ENCODE measurements at regions not wholly inside any gene's neighbourhood (a gene's known extent, or its start where the extent isn't known, plus 50 kb on each side); places are given as distances from the start of the nearest gene placed in this dataset.
"Not testable (repeated sequence)": the region's sequence is repeated elsewhere in the genome, so short reads cannot be mapped to it uniquely, and the experiment has no call there.

DNA sequence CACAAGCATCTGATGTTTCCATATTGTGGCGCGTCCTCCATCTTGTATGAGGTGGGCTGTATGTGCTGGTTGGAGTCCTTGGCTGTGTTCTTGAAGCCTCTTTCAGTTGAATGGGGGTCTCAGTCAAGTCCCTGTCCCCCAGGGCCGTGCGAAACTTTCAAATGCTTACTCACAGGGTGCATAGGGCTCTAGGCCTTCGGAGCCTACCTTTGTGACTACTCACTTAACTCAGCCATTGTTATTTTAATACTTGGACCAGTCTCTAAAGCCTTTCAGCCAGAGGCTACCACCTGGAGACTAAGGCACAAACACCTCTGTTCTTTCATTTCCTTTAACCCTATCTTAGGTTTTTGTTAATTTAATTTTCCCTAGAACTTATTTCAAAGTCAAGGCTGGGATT lies 785.9 kb downstream of the GATA3 start:
- H3K4me1 ChIP-seq (ENCODE audit: insufficient read depth): no peaks in the 10 kb centered on the region
- TF ChIP-seq, protein P1, sequence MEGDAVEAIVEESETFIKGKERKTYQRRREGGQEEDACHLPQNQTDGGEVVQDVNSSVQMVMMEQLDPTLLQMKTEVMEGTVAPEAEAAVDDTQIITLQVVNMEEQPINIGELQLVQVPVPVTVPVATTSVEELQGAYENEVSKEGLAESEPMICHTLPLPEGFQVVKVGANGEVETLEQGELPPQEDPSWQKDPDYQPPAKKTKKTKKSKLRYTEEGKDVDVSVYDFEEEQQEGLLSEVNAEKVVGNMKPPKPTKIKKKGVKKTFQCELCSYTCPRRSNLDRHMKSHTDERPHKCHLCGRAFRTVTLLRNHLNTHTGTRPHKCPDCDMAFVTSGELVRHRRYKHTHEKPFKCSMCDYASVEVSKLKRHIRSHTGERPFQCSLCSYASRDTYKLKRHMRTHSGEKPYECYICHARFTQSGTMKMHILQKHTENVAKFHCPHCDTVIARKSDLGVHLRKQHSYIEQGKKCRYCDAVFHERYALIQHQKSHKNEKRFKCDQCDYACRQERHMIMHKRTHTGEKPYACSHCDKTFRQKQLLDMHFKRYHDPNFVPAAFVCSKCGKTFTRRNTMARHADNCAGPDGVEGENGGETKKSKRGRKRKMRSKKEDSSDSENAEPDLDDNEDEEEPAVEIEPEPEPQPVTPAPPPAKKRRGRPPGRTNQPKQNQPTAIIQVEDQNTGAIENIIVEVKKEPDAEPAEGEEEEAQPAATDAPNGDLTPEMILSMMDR (IDR thresholded peaks at IDR 0.05): no peak
- no peak for TF ChIP-seq POLR2A (IDR thresholded peaks at IDR 0.05)
- DNase-seq: no peak
- H3K9me3 ChIP-seq: no peaks in the 10 kb centered on the region
- H3K4me3 ChIP-seq: no peak overlapping the region
- 60 to 66% (median 65%) methylated on average over 5 of the region's 5 CpGs for WGBS, 3 donors
- no peak overlapping the region for H3K27ac ChIP-seq
- H3K36me3 ChIP-seq: no peaks in the 10 kb centered on the region
- intact Hi-C loops (cut with DNase I): no loop called here
- H3K27me3 ChIP-seq: no peaks in the 10 kb centered on the region

GRCh38 chr10:8844141-8844540 lies 789.7 kb downstream of the GATA3 start:
- intact Hi-C loops (cut with DNase I): no loop called here
- Histone ChIP-seq H3K36me3 (no peaks in the 10 kb centered on the region), H3K4me3 (no peak overlapping the region), H3K27ac (no peak overlapping the region), H3K27me3 (no peaks in the 10 kb centered on the region), H3K4me1 (ENCODE audit: insufficient read depth) (no peaks in the 10 kb centered on the region), H3K9me3 (no peaks in the 10 kb centered on the region)
- TF ChIP-seq POLR2A (IDR thresholded peaks at IDR 0.05): no peak
- TF ChIP-seq, protein P1 (IDR thresholded peaks at IDR 0.05): no peak
- no peak for TF ChIP-seq EP300 (IDR thresholded peaks at IDR 0.05)
- no peak for DNase-seq

DNA sequence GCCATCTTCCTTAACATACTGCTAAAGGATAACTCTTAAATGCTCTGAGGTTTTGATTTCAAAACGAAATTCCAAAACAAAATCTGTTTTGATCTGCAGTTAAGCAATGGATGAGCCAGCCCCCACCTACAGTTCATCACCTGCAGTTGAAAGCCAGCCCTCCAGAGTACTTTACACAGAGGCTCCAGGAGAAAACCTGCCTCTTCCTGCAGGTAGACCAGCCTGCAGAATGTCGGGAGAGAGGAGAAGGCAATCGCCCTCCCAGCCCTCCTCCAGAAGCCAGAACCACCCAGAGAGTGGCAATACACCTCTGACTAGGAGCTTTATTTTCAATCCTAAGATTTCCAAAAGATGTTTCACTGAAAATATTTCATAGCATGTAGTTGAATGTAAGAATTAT lies 798.1 kb downstream of the GATA3 start:
- Histone ChIP-seq H3K27ac (no peak overlapping the region), H3K36me3 (no peaks in the 10 kb centered on the region), H3K9me3 (no peaks in the 10 kb centered on the region), H3K4me3 (no peak overlapping the region), H3K27me3 (no peaks in the 10 kb centered on the region), H3K4me1 (ENCODE audit: insufficient read depth) (no peaks in the 10 kb centered on the region)
- TF ChIP-seq EP300 (IDR thresholded peaks at IDR 0.05): no peak
- no peak for TF ChIP-seq POLR2A (IDR thresholded peaks at IDR 0.05)
- TF ChIP-seq, protein P1 (IDR thresholded peaks at IDR 0.05): no peak
- 42 to 54% (median 48%) methylated on average over 3 of the region's 3 CpGs for WGBS, 3 donors
- intact Hi-C loops (cut with DNase I): no loop called here
- DNase-seq: no peak

- no peaks in the 10 kb centered on the region for H3K27me3 ChIP-seq
- DNase-seq: no peak
- H3K36me3 ChIP-seq: no peaks in the 10 kb centered on the region
- WGBS, 3 donors: 84 to 92% (median 89%) methylated on average over 7 of the region's 7 CpGs
- no peaks in the 10 kb centered on the region for H3K4me1 ChIP-seq (ENCODE audit: insufficient read depth)
- no peaks in the 10 kb centered on the region for H3K9me3 ChIP-seq
- no peak overlapping the region for H3K27ac ChIP-seq
- no peak for TF ChIP-seq EP300 (IDR thresholded peaks at IDR 0.05)
- TF ChIP-seq, protein P1 (IDR thresholded peaks at IDR 0.05): no peak
- TF ChIP-seq POLR2A (IDR thresholded peaks at IDR 0.05): no peak
- intact Hi-C loops (cut with DNase I): no loop called here
- H3K4me3 ChIP-seq: no peak overlapping the region
These were observed 798.6 kb downstream of the GATA3 start for GRCh38 chr10:8853048-8853447.

DNA sequence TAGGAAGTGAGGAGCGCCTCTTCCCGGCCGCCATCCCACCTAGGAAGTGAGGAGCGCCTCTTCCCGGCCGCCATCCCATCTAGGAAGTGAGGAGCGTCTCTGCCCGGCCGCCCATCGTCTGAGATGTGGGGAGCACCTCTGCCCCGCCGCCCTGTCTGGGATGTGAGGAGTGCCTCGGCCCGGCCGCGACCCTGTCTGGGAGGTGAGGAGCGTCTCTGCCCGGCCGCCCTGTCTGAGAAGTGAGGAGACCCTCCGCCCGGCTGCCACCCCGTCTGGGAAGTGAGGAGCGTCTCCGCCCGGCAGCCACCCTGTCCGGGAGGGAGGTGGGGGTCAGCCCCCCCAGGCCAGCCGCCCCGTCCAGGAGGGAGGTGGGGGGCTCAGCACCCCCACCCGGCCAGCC lies 814.4 kb downstream of the GATA3 start:
- H3K27ac ChIP-seq; H3K9me3 ChIP-seq; H3K4me1 ChIP-seq (ENCODE audit: insufficient read depth); H3K36me3 ChIP-seq; H3K4me3 ChIP-seq; H3K27me3 ChIP-seq; intact Hi-C loops (cut with DNase I); DNase-seq: not testable (repeated sequence)
- 95 to 98% (median 98%) methylated on average over 18 to 29 of the region's 29 CpGs for WGBS, 3 donors
